22Rv1 (cell line): ENCODE measurements at regions not wholly inside any gene's neighbourhood (a gene's known extent, or its start where the extent isn't known, plus 50 kb on each side); places are given as distances from the start of the nearest gene placed in this dataset.

Source experiments
- H3K27ac ChIP-seq: fragments of 450-650 bp; 2 replicates; pipeline ENCODE4 v1.5.1; 2017
- ZFX ChIP-seq: fragments of 450-650 bp; IDR thresholded peaks from 2 replicates; pipeline ENCODE4 v1.6.1; 2017; ENCODE audit warnings: antibody characterized with exemption, borderline replicate concordance
- TF ChIP-seq, protein P1 (sequence below): fragments of 450-650 bp; IDR thresholded peaks from 2 replicates; pipeline ENCODE4 v1.5.1; 2017; ENCODE audit warnings: mild to moderate bottlenecking

GRCh38 chr12:131367983-131368667, 342.8 kb upstream of the SFSWAP start:
- H3K27ac ChIP-seq, result no peak overlapping the region
- TF ChIP-seq, protein P1, sequence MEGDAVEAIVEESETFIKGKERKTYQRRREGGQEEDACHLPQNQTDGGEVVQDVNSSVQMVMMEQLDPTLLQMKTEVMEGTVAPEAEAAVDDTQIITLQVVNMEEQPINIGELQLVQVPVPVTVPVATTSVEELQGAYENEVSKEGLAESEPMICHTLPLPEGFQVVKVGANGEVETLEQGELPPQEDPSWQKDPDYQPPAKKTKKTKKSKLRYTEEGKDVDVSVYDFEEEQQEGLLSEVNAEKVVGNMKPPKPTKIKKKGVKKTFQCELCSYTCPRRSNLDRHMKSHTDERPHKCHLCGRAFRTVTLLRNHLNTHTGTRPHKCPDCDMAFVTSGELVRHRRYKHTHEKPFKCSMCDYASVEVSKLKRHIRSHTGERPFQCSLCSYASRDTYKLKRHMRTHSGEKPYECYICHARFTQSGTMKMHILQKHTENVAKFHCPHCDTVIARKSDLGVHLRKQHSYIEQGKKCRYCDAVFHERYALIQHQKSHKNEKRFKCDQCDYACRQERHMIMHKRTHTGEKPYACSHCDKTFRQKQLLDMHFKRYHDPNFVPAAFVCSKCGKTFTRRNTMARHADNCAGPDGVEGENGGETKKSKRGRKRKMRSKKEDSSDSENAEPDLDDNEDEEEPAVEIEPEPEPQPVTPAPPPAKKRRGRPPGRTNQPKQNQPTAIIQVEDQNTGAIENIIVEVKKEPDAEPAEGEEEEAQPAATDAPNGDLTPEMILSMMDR, result no peak
- no peak for TF ChIP-seq ZFX

- TF ChIP-seq, protein P1, result no peak
- TF ChIP-seq ZFX, result no peak
- H3K27ac ChIP-seq, result no peak overlapping the region
Measured at GRCh38 chr12:131368668-131369071, 342.2 kb upstream of the SFSWAP start.

DNA sequence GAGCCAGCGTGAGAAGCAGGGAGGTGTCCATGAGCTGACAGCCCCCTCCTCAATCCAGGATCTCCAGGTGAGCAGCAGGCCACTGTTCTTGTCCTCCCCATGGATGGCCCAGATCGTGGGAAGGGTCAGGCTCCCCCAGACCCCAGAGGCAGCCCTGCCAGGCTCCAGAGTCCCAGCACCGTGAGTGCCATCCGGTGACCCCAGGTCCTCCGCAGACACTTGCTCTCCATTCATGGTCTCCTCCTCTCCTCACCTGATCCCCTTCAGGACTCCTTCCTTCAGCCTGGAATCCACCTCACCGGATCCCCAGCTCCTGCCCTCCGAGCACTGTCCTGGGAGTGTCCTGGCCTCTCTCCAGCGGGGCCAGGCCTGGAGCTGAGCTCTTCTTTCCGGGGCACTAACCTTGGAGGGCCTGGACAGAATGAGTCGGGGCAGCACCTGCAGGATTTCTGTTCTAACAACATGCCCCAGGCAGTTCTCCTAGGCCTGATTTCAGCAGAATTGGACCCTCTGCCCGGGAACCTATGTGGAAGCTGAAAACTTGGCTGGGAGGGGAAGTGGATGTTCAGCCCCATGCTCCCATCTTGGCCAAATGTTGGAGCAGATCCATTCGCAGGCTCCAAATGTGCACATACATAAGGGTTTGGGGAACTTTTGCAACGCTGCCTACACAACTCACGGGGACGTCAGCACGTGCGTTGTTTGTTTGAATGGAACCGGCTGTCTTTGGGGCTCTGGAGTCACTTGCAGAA, 341.6 kb upstream of the SFSWAP start:
- no peak overlapping the region for H3K27ac ChIP-seq
- TF ChIP-seq, protein P1, result no peak
- TF ChIP-seq ZFX, result no peak

- no peak overlapping the region for H3K27ac ChIP-seq
- TF ChIP-seq ZFX, result no peak
- TF ChIP-seq, protein P1, result no peak
Measured at GRCh38 chr12:131370321-131370720, 340.6 kb upstream of the SFSWAP start.

- H3K27ac ChIP-seq, result no peak overlapping the region
- no peak for TF ChIP-seq ZFX
- TF ChIP-seq, protein P1, result no peak
Measured at GRCh38 chr12:131370791-131371347, 340.0 kb upstream of the SFSWAP start.

GRCh38 chr12:131371401-131372170, 339.3 kb upstream of the SFSWAP start:
- no peak overlapping the region for H3K27ac ChIP-seq
- TF ChIP-seq, protein P1, result no peak
- no peak for TF ChIP-seq ZFX

DNA sequence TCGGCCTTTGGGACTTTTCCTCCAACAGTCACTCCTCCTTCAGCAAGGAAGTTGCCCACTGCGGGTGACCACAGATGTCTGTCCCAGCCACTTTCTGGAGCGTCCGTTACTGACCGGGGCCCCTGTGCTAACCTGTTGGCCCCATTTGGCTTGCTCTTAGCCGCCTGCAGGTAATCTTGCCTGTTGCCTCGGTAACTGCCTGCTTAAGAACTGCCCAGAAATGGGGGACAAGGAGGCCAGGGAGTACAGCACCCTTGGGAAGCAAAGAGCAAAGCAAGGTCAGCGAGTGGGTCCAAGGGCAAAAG, 338.8 kb upstream of the SFSWAP start:
- TF ChIP-seq ZFX, result no peak
- TF ChIP-seq, protein P1, result no peak
- H3K27ac ChIP-seq, result no peak overlapping the region
